PC-9 (cell line): ENCODE measurements at regions not wholly inside any gene's neighbourhood (a gene's known extent, or its start where the extent isn't known, plus 50 kb on each side); places are given as distances from the start of the nearest gene placed in this dataset.

Experiments
- BruUV-seq: library from RNA; stranded (reverse); fragments of 400-500 nt; replicated peaks from 2 replicates; lab custom pipeline; 2021; lab: Mats Ljungman, UMichigan
- CTCF ChIA-PET: fragments of 300-600 bp; sonication (Branson Sonifier 250); formaldehyde crosslinking; loops from one replicate; lab custom pipeline; 2022; ENCODE audit warnings: antibody characterized with exemption; lab: Charles Lee
- POLR2A ChIA-PET: fragments of 300-600 bp; sonication (Branson Sonifier 250); formaldehyde crosslinking; loops from one replicate; lab custom pipeline; 2022; ENCODE audit warnings: antibody characterized with exemption; ENCODE audit not compliant: unreplicated experiment; lab: Charles Lee
- DNase-seq, 2 experiments: peaks; one replicate each; pipeline versions ENCODE4 v3.0.0 to v3.0.0-alpha.2; 2015 to 2022; ENCODE audit warnings: mixed read lengths in 1 of 2
- H2AFZ ChIP-seq: fragments of 200-600 bp; sonication (generic); 2 replicates; pipeline ENCODE4 v1.8.1; 2017; ENCODE audit warnings: antibody characterized with exemption
- H3F3A ChIP-seq: fragments of 200-600 bp; sonication (generic); 2 replicates; pipeline ENCODE4 v1.8.1; 2017; ENCODE audit warnings: antibody characterized with exemption, mild to moderate bottlenecking, low read depth; ENCODE audit not compliant: insufficient read depth
- H3K27ac ChIP-seq: fragments of 200-600 bp; sonication (generic); 2 replicates; pipeline ENCODE4 v1.6.1; 2016; ENCODE audit warnings: mixed run types
- H3K27me3 ChIP-seq: fragments of 200-600 bp; sonication (generic); 2 replicates; pipeline ENCODE4 v1.6.1; 2016; ENCODE audit warnings: low read depth, mixed run types; ENCODE audit not compliant: insufficient read depth
- H3K36me3 ChIP-seq: fragments of 200-600 bp; sonication (generic); 2 replicates; pipeline ENCODE4 v1.6.1; 2016; ENCODE audit warnings: low read depth, mixed run types
- H3K4me1 ChIP-seq: fragments of 200-600 bp; sonication (generic); replicated peaks from 2 replicates; pipeline ENCODE4 v1.6.1; 2016; ENCODE audit warnings: mixed run types; ENCODE audit not compliant: insufficient read depth
- H3K4me2 ChIP-seq: fragments of 200-600 bp; sonication (generic); 2 replicates; pipeline ENCODE4 v1.6.1; 2017; ENCODE audit warnings: mixed run types
- H3K4me3 ChIP-seq: fragments of 200-600 bp; sonication (generic); 2 replicates; pipeline ENCODE4 v1.6.1; 2016; ENCODE audit warnings: mixed run types
- H3K79me2 ChIP-seq: fragments of 200-600 bp; sonication (generic); 2 replicates; pipeline ENCODE4 v1.6.1; 2017; ENCODE audit warnings: low read depth, mixed run types
- H3K9me2 ChIP-seq: fragments of 200-600 bp; sonication (generic); 2 replicates; pipeline ENCODE4 v1.8.1; 2017; ENCODE audit warnings: mild to moderate bottlenecking; ENCODE audit not compliant: insufficient read depth
- H3K9me3 ChIP-seq: fragments of 200-600 bp; sonication (generic); 2 replicates; pipeline ENCODE4 v1.8.1; 2016; ENCODE audit warnings: low read depth; ENCODE audit not compliant: insufficient read depth
- H4K20me1 ChIP-seq: fragments of 200-600 bp; sonication (generic); 2 replicates; pipeline ENCODE4 v1.8.1; 2017; ENCODE audit not compliant: insufficient read depth
- CTCF ChIP-seq: fragments of 200-600 bp; sonication (generic); conservative IDR thresholded peaks from 2 replicates; pipeline ENCODE4 v1.6.1; 2017; ENCODE audit warnings: mixed run types, antibody characterized with exemption, mild to moderate bottlenecking, moderate library complexity
- EZH2 ChIP-seq: fragments of 200-600 bp; sonication (generic); IDR thresholded peaks from 2 replicates; pipeline ENCODE4 v1.8.0; 2017; ENCODE audit warnings: antibody characterized with exemption, low read depth
- intact Hi-C: fragments of 100-400 bp; cut with micrococcal nuclease; formaldehyde crosslinking; loops from one replicate; pipeline ENCODE4 v1.10.0; 2022; ENCODE audit not compliant: unreplicated experiment

DNA sequence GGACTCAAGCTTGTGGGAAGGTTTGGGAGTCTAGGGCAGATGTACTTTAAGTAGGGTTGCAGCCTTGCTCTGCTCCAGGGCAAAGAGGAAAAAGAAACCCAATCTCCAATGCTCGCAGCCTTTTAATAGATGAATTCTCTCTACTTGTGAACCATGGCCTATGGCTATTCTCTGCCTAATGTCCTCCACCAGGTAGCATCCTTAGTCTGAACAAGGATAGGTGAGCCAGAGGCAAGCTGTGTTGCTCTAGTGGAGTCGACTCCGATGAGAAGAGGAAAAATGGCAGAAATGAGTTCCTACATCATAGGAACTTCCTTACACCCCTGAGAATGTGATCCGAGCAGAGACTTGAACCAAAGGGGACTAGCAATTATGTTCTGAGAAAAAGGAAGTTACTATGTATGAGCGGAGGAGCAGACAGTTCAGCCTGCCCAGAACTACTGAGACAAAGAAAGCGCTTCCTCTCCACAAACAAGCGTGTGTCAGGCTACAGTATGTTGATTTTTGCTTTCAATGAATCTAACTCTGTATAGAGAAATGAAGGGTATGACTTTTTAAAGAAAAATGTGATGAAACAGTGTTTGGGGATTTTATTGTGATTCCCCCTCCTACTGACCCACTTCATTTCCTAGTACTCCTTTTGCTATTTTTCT lies 153.6 kb upstream of the ARID2 start:
- Histone ChIP-seq H3K4me1 (peaks cover 23% of the 10 kb centered on the region), H3K27ac (no peak overlapping the region), H2AFZ (no peak overlapping the region), H3K27me3 (no peaks in the 10 kb centered on the region), H3F3A (peaks cover 6% of the 10 kb centered on the region; the same call in 1 of the 2 replicates), H3K4me3 (no peak overlapping the region), H4K20me1 (no peaks in the 10 kb centered on the region; the same call in 1 of the 2 replicates), H3K9me2 (0 out of 2 replicates have a peak, but pooled peaks cover 4% of the 10 kb centered on the region), H3K9me3 (no peaks in the 10 kb centered on the region), H3K79me2 (no peaks in the 10 kb centered on the region), H3K36me3 (no peaks in the 10 kb centered on the region), H3K4me2 (no peak overlapping the region)
- TF ChIP-seq CTCF, result no peak
- no peak for TF ChIP-seq EZH2
- intact Hi-C loops, result no loop called here
- ChIA-PET CTCF (no interaction called here), POLR2A (no interaction called here)
- no TSS peak for BruUV-seq
- no peak for DNase-seq

- Histone ChIP-seq H3K4me2 (no peak overlapping the region), H2AFZ (no peak overlapping the region), H3K27me3 (no peaks in the 10 kb centered on the region), H3K4me3 (no peak overlapping the region), H3K27ac (no peak overlapping the region), H3K9me3 (no peaks in the 10 kb centered on the region), H4K20me1 (no peaks in the 10 kb centered on the region; the same call in 1 of the 2 replicates), H3K36me3 (no peaks in the 10 kb centered on the region), H3K79me2 (no peaks in the 10 kb centered on the region), H3K9me2 (0 out of 2 replicates have a peak, but pooled peaks cover 4% of the 10 kb centered on the region), H3K4me1 (peaks cover 3% of the 10 kb centered on the region), H3F3A (no peaks in the 10 kb centered on the region)
- CTCF ChIA-PET, result no interaction called here
- no peak for TF ChIP-seq EZH2
- TF ChIP-seq CTCF, result no peak
- intact Hi-C loops, result no loop called here
- no peak for DNase-seq
- BruUV-seq, result no TSS peak
- POLR2A ChIA-PET, result no interaction called here
Observed at GRCh38 chr12:45577844-45578399, 151.6 kb upstream of the ARID2 start.

GRCh38 chr12:45580356-45580969 lies 149.0 kb upstream of the ARID2 start:
- intact Hi-C loops, result no loop called here
- BruUV-seq, result no TSS peak
- Histone ChIP-seq H3K79me2 (no peaks in the 10 kb centered on the region), H3K4me3 (no peak overlapping the region), H3K36me3 (no peaks in the 10 kb centered on the region), H3K4me2 (no peak overlapping the region), H4K20me1 (no peaks in the 10 kb centered on the region), H3F3A (no peaks in the 10 kb centered on the region), H3K4me1 (no peaks in the 10 kb centered on the region), H2AFZ (no peak overlapping the region), H3K27ac (no peak overlapping the region), H3K27me3 (no peaks in the 10 kb centered on the region), H3K9me2 (no peaks in the 10 kb centered on the region), H3K9me3 (no peaks in the 10 kb centered on the region)
- no peak for TF ChIP-seq CTCF
- no peak for TF ChIP-seq EZH2
- ChIA-PET CTCF (no interaction called here), POLR2A (no interaction called here)
- no peak for DNase-seq
